HepG2 (cell line): ENCODE measurements at regions not wholly inside any gene's neighbourhood (a gene's known extent, or its start where the extent isn't known, plus 50 kb on each side); places are given as distances from the start of the nearest gene placed in this dataset.

Source experiments
- ATAC-seq: fragments of 200-7000 bp; cut with Tn5 transposase; 3 replicates; pipeline ENCODE4 v1.9.1; 2020; ENCODE audit warnings: mild to moderate bottlenecking, moderate library complexity
- BruUV-seq: library from RNA; stranded (reverse); fragments of 400-500 nt; replicated peaks from 2 replicates; lab custom pipeline; 2021; lab: Mats Ljungman, UMichigan
- CTCF ChIA-PET: fragments of 300-600 bp; formaldehyde crosslinking; extraction: SDS; loops from one replicate; lab custom pipeline; 2021; ENCODE audit warnings: low total read pairs, inconsistent platforms, low intra/inter-chr PET ratio; lab: Yijun Ruan, JAX
- POLR2A ChIA-PET: fragments of 350-600 bp; sonication (Branson Sonifier 250); formaldehyde crosslinking; loops from one replicate; lab custom pipeline; 2020; ENCODE audit warnings: antibody characterized with exemption, inconsistent platforms; lab: Yijun Ruan, JAX
- DNase-seq: peaks from one replicate; pipeline ENCODE4 v3.0.0-alpha.2; 2015; ENCODE audit warnings: low spot score
- FAIRE-seq: peaks from 3 replicates; lab custom pipeline; 2011; peaks lifted over from hg19 to GRCh38; lab: Jason Lieb, UNC
- H2AFZ ChIP-seq: one replicate; pipeline ENCODE4 v1.6.1; 2011; ENCODE audit warnings: low read length, inconsistent platforms
- H3K27ac ChIP-seq: fragments of 300-600 bp; 3 replicates; pipeline ENCODE4 v1.8.0; 2011; ENCODE audit warnings: mixed run types, mild to moderate bottlenecking, mixed read lengths, low read length, inconsistent platforms; ENCODE audit not compliant: insufficient read depth; ENCODE audit errors: extremely low read length
- H3K27me3 ChIP-seq, 2 experiments: fragments of 200-600 bp in 1 of 2; 2 replicates in 1 of 2; 3 replicates in 1 of 2; pipeline versions ENCODE4 v1.6.0 to v1.8.0; 2011; ENCODE audit warnings: low read length in 2 of 2, mild to moderate bottlenecking in 2 of 2, moderate library complexity in 2 of 2, inconsistent platforms in 1 of 2; ENCODE audit not compliant: insufficient read depth in 2 of 2, control insufficient read depth in 1 of 2
- H3K36me3 ChIP-seq, 2 experiments: fragments of 200-600 bp in 1 of 2; replicated peaks in 1 of 2; 2 replicates in 1 of 2; 3 replicates in 1 of 2; pipeline versions ENCODE4 v1.5.1 to v1.8.0; 2011; ENCODE audit warnings: low read length in 2 of 2, inconsistent platforms in 1 of 2; ENCODE audit not compliant: insufficient read depth in 2 of 2, control insufficient read depth in 1 of 2
- H3K4me1 ChIP-seq: 2 replicates; pipeline ENCODE4 v1.5.1; 2012; ENCODE audit warnings: low read length, inconsistent platforms; ENCODE audit not compliant: insufficient read depth
- H3K4me2 ChIP-seq: 2 replicates; pipeline ENCODE4 v1.6.0; 2011; ENCODE audit warnings: low read depth, low read length, inconsistent platforms
- H3K4me3 ChIP-seq, 3 experiments: fragments of 200-600 bp in 1 of 3; sonication (generic), shearing (Covaris generic) in 1 of 3; replicated peaks in 1 of 3; 2 replicates each; pipeline ENCODE4 v1.5.1; 2011 to 2016; ENCODE audit warnings: low read length in 3 of 3, inconsistent platforms in 2 of 3, low read depth in 2 of 3, mild to moderate bottlenecking in 2 of 3, control low read depth in 1 of 3, mixed read lengths in 1 of 3; ENCODE audit not compliant: insufficient read depth in 1 of 3
- H3K79me2 ChIP-seq: one replicate; pipeline ENCODE4 v1.6.1; 2011; ENCODE audit warnings: low read length, inconsistent platforms; ENCODE audit not compliant: insufficient read depth
- H3K9ac ChIP-seq: 2 replicates; pipeline ENCODE4 v1.6.0; 2011; ENCODE audit warnings: mild to moderate bottlenecking, low read depth, low read length, inconsistent platforms; ENCODE audit not compliant: insufficient read depth
- H3K9me3 ChIP-seq: 2 replicates; pipeline ENCODE4 v1.5.1; 2012; ENCODE audit warnings: mild to moderate bottlenecking, low read length
- H4K20me1 ChIP-seq: 2 replicates; pipeline ENCODE4 v1.6.0; 2011; ENCODE audit warnings: inconsistent platforms, mild to moderate bottlenecking, low read length, moderate library complexity; ENCODE audit not compliant: insufficient read depth
- IRX3 ChIP-seq: sonication (generic); formaldehyde crosslinking; IDR thresholded peaks from 2 replicates; pipeline ENCODE4 v1.8.1; 2023; ENCODE audit warnings: mild to moderate bottlenecking, low read depth, missing genetic modification reagents, borderline replicate concordance
- ZEB1 ChIP-seq: IDR thresholded peaks from 2 replicates; pipeline ENCODE4 v1.6.1; 2012; ENCODE audit warnings: mild to moderate bottlenecking, low read depth, inconsistent platforms; ENCODE audit not compliant: insufficient replicate concordance
- ZNF280D ChIP-seq: sonication (generic); formaldehyde crosslinking; IDR thresholded peaks from 2 replicates; pipeline ENCODE4 v1.5.1; 2020; ENCODE audit warnings: mild to moderate bottlenecking, missing genetic modification reagents
- ZNF83 ChIP-seq: sonication (generic); formaldehyde crosslinking; IDR thresholded peaks from 2 replicates; pipeline ENCODE4 v1.4.0; 2020; ENCODE audit warnings: missing genetic modification reagents, mild to moderate bottlenecking, borderline replicate concordance
- ZSCAN5A ChIP-seq: sonication (generic); formaldehyde crosslinking; IDR thresholded peaks from 2 replicates; pipeline ENCODE4 v1.8.0; 2022; ENCODE audit warnings: mild to moderate bottlenecking, missing genetic modification reagents, borderline replicate concordance
- WGBS: methylation state at CpG from one replicate; pipeline ENCODE4 v1.1.6; 2017; ENCODE audit warnings: low lambda C conversion rate; 5-methylcytosine and 5-hydroxymethylcytosine counted together
- in situ Hi-C: cut with HindIII; loops from 2 replicates; pipeline ENCODE4 v1.10.0; 2017; ENCODE audit warnings: low pct_unique_long_range_greater_than_20kb; ENCODE audit not compliant: extremely low pct_ligation_motif_present
- intact Hi-C: fragments of 100-400 bp; cut with micrococcal nuclease; formaldehyde crosslinking; loops from one replicate; pipeline ENCODE4 v1.10.0; 2022; ENCODE audit not compliant: unreplicated experiment

- TF ChIP-seq ZSCAN5A (CRISPR knock-in tag), result no peak
- no peak for TF ChIP-seq ZNF83 (CRISPR knock-in tag)
- TF ChIP-seq ZEB1, result no peak
- TF ChIP-seq IRX3 (CRISPR knock-in tag), result no peak
Observed at GRCh38 chr2:210756855-210757254, 200.5 kb downstream of the CPS1 start (continued).

GRCh38 chr2:210762604-210763588 lies 206.5 kb downstream of the CPS1 start:
- Histone ChIP-seq H3K9me3 (no peaks in the 10 kb centered on the region), H3K27ac (no peak overlapping the region), H3K4me1 (no peaks in the 10 kb centered on the region), H3K36me3 (no peaks in the 10 kb centered on the region), H3K4me2 (no peak overlapping the region), H3K4me3 (no peak overlapping the region), H3K79me2 (no peaks in the 10 kb centered on the region), H3K9ac (no peak overlapping the region), H3K27me3 (no peaks in the 10 kb centered on the region; a peak in 1 of 5 replicates)
- FAIRE-seq (no peak), DNase-seq (no peak), ATAC-seq (no peak; the same call in 1 of the 3 replicates)
- in situ Hi-C loops, result no loop called here
- ChIA-PET POLR2A (no interaction called here), CTCF (no interaction called here)
- no TSS peak for BruUV-seq
- whole genome bisulfite sequencing, result 27% methylated on average over 9 of the region's 9 CpGs
- no peak for TF ChIP-seq ZNF280D (CRISPR knock-in tag)
- TF ChIP-seq, all 625 proteins: peak for 0
- intact Hi-C loops, result no loop called here
- Histone ChIP-seq H2AFZ (no peak overlapping the region), H4K20me1 (no peaks in the 10 kb centered on the region)
